Gastrocnemius medialis (tissue), 4 donors: ENCODE measurements at regions not wholly inside any gene's neighbourhood (a gene's known extent, or its start where the extent isn't known, plus 50 kb on each side); places are given as distances from the start of the nearest gene placed in this dataset.

ENCODE experiments used
- ATAC-seq, 2 donors: fragments of 150-250 bp; one replicate each; pipeline ENCODE4 v1.9.1; 2016
- DNase-seq, 2 donors: peaks; one replicate each; pipeline ENCODE4 v3.0.0-alpha.2; 2019
- H3K27ac ChIP-seq, 4 donors: fragments of 200-600 bp; sonication (generic); 1 replicate in 1 of 4; 2 replicates in 3 of 4; pipeline ENCODE4 v1.5.1; 2016 to 2018; ENCODE audit warnings: mild to moderate bottlenecking in 2 of 4, moderate library complexity in 1 of 4
- H3K27me3 ChIP-seq, 3 donors: fragments of 200-600 bp; sonication (generic) in 2 of 3; 1 replicate in 1 of 3; 2 replicates in 2 of 3; pipeline versions ENCODE4 v1.5.1 to v1.6.0; 2016 to 2019; ENCODE audit warnings: mild to moderate bottlenecking in 1 of 3, moderate library complexity in 1 of 3
- H3K36me3 ChIP-seq, 2 donors: fragments of 200-600 bp; sonication (generic) in 1 of 2; one replicate each; pipeline ENCODE4 v1.5.1; 2017 to 2018
- H3K4me1 ChIP-seq, 2 donors: fragments of 200-600 bp; sonication (generic) in 1 of 2; one replicate each; pipeline ENCODE4 v1.5.1; 2016 to 2017; ENCODE audit warnings: mild to moderate bottlenecking in 2 of 2
- H3K4me3 ChIP-seq, 4 donors: fragments of 200-600 bp; sonication (generic) in 3 of 4; 1 replicate in 1 of 4; 2 replicates in 3 of 4; pipeline ENCODE4 v1.5.1; 2016 to 2019; ENCODE audit warnings: mild to moderate bottlenecking in 2 of 4
- H3K9me3 ChIP-seq, 3 donors: fragments of 200-600 bp; sonication (generic) in 2 of 3; 1 replicate in 1 of 3; 2 replicates in 2 of 3; pipeline ENCODE4 v1.5.1; 2016 to 2019
- POLR2A ChIP-seq, 2 donors: fragments of 450-650 bp; IDR thresholded peaks; one replicate each; pipeline ENCODE4 v1.6.1; 2017; ENCODE audit warnings: antibody characterized with exemption in 2 of 2, mild to moderate bottlenecking in 2 of 2, moderate library complexity in 2 of 2
- in situ Hi-C, 4 donors: fragments of 200-750 bp; cut with MboI; loops; one replicate each; pipeline versions ENCODE4 v1.15.0 to v1.8.0; 2017; ENCODE audit warnings: low sequenced_read_pairs in 4 of 4
- intact Hi-C: fragments of 100-400 bp; cut with DNase I; formaldehyde crosslinking; loops from one replicate; pipeline ENCODE4 v1.15.1; 2023; ENCODE audit warnings: low total_unique reads
- TF ChIP-seq, protein P1 (sequence below), 5 experiments: fragments of 450-650 bp in 3 of 5; fragments of 200-600 bp in 2 of 5; sonication (generic) in 2 of 5; IDR thresholded peaks in 4 of 5; conservative IDR thresholded peaks in 1 of 5; 1 replicate in 4 of 5; 2 replicates in 1 of 5; pipeline ENCODE4 v1.5.1; 2016 to 2019; ENCODE audit warnings: antibody characterized with exemption in 5 of 5, mild to moderate bottlenecking in 3 of 5, moderate library complexity in 3 of 5

DNA sequence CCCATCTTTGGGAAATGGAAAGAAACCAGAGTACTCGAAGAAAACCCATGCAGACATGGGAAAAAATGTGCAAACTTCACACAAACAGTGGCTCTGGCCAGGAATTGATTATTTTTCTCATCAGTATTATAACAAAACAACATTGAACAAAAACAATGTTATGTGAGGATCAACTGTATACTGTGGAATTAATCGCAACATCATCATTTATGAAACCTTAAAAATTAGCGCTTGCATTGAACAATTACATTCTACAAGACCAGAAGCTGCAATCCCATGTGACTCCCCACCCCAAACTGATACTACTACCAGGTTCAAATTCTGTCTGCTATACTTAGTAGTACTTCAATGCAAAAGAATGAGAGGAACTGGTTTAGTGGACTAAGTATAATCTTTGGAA is 390.7 kb upstream of the PIK3R1 start:
- intact Hi-C loops (no loop called here), in situ Hi-C loops (loop anchor here in 2 of 4 donors (25.0 kb wide), 3 partner anchors 338 to 588 kb away; no protein-coding TSS in a partner anchor)
- Histone ChIP-seq H3K9me3 (no peaks in the 10 kb centered on the region), H3K27ac (no peak overlapping the region), H3K4me1 (no peaks in the 10 kb centered on the region), H3K27me3 (no peaks in the 10 kb centered on the region), H3K36me3 (no peaks in the 10 kb centered on the region), H3K4me3 (no peak overlapping the region)
- no peak for DNase-seq
- ATAC-seq: no peak
- TF ChIP-seq POLR2A (IDR thresholded peaks at IDR 0.05): no peak
- TF ChIP-seq, protein P1, sequence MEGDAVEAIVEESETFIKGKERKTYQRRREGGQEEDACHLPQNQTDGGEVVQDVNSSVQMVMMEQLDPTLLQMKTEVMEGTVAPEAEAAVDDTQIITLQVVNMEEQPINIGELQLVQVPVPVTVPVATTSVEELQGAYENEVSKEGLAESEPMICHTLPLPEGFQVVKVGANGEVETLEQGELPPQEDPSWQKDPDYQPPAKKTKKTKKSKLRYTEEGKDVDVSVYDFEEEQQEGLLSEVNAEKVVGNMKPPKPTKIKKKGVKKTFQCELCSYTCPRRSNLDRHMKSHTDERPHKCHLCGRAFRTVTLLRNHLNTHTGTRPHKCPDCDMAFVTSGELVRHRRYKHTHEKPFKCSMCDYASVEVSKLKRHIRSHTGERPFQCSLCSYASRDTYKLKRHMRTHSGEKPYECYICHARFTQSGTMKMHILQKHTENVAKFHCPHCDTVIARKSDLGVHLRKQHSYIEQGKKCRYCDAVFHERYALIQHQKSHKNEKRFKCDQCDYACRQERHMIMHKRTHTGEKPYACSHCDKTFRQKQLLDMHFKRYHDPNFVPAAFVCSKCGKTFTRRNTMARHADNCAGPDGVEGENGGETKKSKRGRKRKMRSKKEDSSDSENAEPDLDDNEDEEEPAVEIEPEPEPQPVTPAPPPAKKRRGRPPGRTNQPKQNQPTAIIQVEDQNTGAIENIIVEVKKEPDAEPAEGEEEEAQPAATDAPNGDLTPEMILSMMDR (IDR thresholded peaks at IDR 0.05 in 4 of 5, conservative IDR thresholded peaks at IDR 0.05 in 1 of 5): no peak

DNA sequence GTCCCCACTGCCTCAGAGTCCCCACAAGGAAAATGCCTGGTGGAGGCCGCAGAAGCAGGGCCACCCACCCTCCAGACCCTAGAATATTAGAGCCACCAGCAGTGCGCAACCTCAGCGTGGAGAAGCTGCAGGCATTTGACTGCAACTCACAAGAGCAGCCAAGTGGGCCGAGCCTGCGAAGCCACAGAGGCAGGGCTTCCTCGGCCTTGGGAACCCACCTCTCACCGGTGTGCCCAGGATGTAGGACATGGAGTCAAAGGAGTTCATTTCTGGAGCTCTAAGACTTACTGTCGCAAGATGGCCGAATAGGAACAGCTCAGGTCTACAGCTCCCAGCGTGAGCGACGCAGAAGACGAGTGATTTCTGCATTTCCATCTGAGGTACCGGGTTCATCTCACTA is 397.9 kb upstream of the PIK3R1 start:
- H3K27me3 ChIP-seq: no peaks in the 10 kb centered on the region
- H3K27ac ChIP-seq: no peak overlapping the region
- no peak overlapping the region for H3K4me3 ChIP-seq
- no peaks in the 10 kb centered on the region for H3K9me3 ChIP-seq
- intact Hi-C loops (no loop called here), in situ Hi-C loops (loop anchor here in 2 of 4 donors (25.0 kb wide), 3 partner anchors 330 to 580 kb away; no protein-coding TSS in a partner anchor)
- peaks cover 7 to 22% of the 10 kb centered on the region in 2 donors for H3K4me1 ChIP-seq
- no peaks in the 10 kb centered on the region for H3K36me3 ChIP-seq
- DNase-seq: no peak
- TF ChIP-seq POLR2A (IDR thresholded peaks at IDR 0.05): no peak
- TF ChIP-seq, protein P1 (IDR thresholded peaks at IDR 0.05 in 4 of 5, conservative IDR thresholded peaks at IDR 0.05 in 1 of 5): no peak
- ATAC-seq: no peak

DNA sequence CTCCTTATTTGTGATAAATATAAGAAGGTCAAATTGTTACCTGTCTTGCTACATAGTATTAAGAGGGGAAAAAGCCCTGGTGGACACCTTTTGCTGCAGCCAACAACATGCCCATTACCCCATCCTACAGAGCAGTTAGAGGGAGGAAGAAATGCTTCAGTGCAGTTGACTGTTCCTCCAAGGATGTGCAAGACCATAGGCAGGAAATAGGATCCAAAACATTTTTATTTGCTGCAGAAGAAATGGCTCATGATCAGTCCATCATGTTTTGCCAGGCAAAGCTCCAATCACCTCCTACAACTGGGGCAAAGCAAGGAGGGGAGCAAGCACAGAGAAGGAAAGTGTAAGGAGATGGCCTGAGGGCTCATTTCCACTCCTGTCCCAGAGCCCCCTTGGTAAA is 399.1 kb upstream of the PIK3R1 start:
- Histone ChIP-seq H3K36me3 (no peaks in the 10 kb centered on the region), H3K9me3 (no peaks in the 10 kb centered on the region), H3K4me1 (peaks cover 7 to 22% of the 10 kb centered on the region in 2 donors), H3K27me3 (no peaks in the 10 kb centered on the region), H3K27ac (peak overlapping the region in 1 of 4 donors; percentile 48), H3K4me3 (no peak overlapping the region)
- intact Hi-C loops (no loop called here), in situ Hi-C loops (loop anchor here in 2 of 4 donors (25.0 kb wide), 3 partner anchors 329 to 579 kb away; no protein-coding TSS in a partner anchor)
- ATAC-seq (no peak), DNase-seq (no peak)
- TF ChIP-seq, protein P1 (IDR thresholded peaks at IDR 0.05 in 4 of 5, conservative IDR thresholded peaks at IDR 0.05 in 1 of 5): no peak
- no peak for TF ChIP-seq POLR2A (IDR thresholded peaks at IDR 0.05)

DNA sequence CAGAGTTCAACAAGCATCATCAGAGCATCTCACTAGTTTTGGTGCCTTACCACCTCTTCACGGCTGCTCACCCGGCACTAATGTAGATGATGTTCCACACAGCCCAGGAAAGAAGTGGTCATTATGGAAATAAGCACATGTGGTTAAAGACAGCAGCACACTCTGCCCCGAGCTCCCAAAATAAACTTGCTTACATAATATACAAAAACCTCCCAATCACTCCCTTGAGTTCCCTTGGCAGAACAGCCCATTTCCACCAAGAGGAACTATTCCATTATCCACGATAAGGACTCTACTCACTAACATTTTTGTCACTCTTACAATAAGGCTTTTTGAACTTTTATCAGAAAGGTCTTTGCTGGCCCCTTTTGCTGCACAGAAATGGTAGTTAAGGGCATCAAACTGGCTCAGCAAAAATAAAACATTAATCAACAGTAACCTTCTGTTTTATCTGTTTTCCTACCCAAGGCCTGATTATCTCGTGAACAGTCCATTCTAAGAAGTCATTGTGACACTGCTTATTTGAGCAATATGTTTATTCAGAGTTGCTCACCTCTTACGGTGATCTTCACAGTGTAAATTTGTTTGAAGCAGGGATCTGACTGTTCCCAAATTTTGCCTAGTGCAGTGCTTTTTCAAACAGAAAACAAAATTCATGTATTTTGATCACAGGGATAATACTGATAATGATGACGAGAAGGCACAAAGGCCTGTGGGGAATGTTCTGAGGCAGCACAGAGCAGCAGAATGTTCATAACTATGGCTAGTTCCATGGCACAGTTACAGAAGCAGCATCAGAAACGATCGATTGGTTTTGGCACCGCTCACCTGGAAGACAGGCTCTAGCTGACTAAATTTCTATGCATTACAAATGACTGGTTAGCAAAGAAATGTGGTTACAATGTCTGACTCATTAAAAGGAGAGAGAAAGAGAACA is 399.8 kb upstream of the PIK3R1 start:
- Histone ChIP-seq H3K36me3 (no peaks in the 10 kb centered on the region), H3K27ac (peak overlapping the region; percentile 27 to 55 (median 50)), H3K4me1 (peaks cover 7 to 22% of the 10 kb centered on the region in 2 donors), H3K4me3 (no peak overlapping the region), H3K9me3 (no peaks in the 10 kb centered on the region), H3K27me3 (no peaks in the 10 kb centered on the region)
- in situ Hi-C loops: loop anchor here in 2 of 4 donors (25.0 kb wide), 3 partner anchors 328 to 578 kb away; no protein-coding TSS in a partner anchor
- intact Hi-C loops: no loop called here
- ATAC-seq: peak; percentile 86 to 90
- peak; percentile 28 to 35 for DNase-seq
- TF ChIP-seq, protein P1 (IDR thresholded peaks at IDR 0.05 in 4 of 5, conservative IDR thresholded peaks at IDR 0.05 in 1 of 5): no peak
- no peak for TF ChIP-seq POLR2A (IDR thresholded peaks at IDR 0.05)
